HUDEP-2 (cell line): ENCODE measurements at regions not wholly inside any gene's neighbourhood (a gene's known extent, or its start where the extent isn't known, plus 50 kb on each side); places are given as distances from the start of the nearest gene placed in this dataset.

Experiments used
- DNase-seq, 76 experiments: peaks; one replicate each; lab custom pipeline; 2025; ENCODE audit not compliant: unreplicated experiment in 76 of 76; lab: John Stamatoyannopoulos, UW

DNA sequence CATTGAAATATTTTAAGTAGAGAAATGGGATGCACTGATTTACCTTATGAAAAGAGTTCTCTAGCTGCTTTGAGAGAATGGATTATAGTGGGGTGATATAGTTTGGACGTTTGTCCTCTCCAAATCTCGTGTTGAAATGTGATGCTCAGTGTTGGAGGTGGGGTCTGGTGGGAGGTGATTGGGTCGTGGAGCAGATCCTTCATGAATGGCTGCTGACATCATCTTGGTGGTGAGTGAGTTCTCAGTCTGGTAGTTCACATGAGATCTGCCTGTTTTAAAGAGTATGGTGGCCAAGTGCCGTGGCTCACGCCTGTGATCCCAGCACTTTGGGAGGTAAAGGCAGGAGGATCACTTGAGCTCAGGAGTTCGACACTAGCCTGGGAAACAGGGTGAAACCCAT, 58.7 kb upstream of the SH3RF3 start:
- no peak for DNase-seq

DNA sequence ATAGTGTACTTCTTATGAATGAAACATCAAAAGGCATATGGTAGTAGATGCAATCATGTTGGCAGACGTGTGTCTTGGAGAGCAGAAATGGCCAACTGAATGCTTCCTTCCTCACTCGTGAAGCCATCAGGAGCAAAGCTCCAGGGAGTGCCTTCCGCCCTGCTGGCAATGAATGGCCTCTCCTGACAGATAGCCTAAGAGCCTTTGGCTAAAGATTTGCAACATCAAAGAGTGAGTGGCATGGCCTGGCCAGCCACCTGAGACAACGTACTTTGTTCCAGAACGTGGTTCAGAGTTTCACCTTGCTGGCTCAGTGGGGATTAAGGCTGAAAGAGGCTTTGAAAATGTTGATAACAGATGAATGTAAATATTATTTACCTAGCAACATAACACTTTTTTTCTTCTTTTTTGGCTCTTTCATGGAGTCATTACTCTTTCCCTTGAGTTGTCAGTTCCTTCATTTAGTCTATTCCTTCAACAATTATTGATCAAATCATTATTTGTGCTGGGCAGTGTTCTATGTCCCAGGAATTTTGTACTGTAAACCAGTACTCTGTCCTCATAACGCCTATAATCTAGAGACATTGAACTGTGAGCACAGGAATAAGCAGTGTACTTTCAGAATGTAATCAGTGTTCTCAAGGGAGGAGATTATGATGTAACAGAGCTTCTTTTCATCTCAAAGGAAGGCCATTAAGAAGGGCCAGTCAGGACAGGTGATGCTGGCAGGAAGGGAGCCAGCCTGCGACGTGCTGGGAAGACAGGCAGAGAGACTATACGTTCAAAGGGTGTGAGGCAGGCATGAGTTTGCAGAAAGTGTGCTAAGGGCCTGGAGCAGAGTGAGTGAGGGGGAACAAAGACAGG, 59.4 kb upstream of the SH3RF3 start:
- DNase-seq = no peak

DNA sequence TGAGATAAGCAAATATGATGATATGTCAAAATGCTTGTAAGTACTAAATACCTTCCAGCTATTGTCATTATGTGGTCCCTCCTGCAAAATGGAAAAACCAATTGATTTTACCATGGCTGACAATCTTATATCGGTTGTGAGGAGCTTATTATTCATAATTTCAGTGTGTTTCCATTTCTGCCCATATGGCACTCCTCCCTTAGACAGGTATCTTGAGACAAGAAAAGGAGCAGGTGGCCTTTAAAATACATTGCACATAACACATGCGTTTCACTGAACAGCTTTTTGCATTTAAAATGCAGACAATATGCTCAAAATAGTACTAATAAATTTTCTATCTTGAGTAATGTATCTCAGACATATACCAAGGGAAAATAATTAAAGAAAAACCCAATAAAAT, 60.2 kb upstream of the SH3RF3 start:
- DNase-seq = no peak

DNA sequence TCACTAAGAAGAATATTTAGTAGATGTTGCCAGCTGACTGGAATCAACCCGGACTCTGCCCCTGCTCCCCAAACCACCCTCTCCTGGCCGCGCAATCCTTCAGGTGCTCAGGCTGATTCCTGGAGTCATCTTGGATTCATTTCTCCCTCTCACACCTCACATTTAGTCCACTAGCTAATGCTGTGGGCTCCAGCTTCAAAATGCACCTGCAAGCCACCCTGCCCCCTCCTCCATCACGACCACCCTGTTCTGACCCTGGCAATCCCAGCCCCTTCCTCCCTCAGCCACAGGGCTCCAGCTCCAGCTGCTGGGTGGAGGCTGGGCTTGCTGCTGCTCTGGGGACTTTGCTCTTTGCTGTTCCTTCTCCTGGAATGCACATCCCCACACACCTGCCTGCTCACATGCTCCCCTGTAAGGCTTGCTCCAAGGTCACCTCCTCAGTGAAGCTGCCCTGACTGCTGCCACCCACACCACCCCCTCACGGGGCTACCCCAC, 61.3 kb upstream of the SH3RF3 start:
- DNase-seq = no peak

DNA sequence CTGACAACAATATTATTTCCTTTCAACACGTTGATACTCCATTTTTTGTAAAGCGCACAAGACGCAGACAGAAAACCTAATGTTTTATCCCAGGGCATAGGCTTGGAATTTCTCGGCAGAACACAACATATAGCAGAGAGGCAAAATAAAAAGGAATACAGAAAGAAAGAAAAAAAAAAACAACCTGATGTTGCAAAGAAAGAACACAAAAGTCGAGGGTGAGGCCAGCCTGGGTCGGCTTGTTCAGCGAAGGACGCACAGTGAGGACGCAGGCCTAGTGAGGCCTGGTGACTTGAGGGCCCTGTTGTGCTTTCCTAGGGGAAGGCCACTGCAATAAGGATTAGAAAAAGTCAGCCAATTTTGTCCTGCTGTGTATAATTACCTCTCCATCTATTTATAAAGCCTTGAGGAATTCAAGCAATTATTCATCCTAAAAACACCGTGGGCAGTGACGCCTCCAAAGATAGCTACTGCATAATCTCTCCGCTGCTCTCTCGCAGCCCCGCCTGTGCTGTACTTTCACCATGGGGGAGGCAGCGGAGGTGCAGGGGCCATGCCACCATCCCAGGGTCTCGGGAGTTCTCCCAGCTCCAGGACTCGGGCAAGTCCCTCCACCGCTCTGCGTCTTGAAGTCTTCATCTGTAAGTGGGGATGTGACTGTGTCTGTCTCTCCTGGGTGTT, 61.9 kb upstream of the SH3RF3 start:
- DNase-seq = no peak

DNA sequence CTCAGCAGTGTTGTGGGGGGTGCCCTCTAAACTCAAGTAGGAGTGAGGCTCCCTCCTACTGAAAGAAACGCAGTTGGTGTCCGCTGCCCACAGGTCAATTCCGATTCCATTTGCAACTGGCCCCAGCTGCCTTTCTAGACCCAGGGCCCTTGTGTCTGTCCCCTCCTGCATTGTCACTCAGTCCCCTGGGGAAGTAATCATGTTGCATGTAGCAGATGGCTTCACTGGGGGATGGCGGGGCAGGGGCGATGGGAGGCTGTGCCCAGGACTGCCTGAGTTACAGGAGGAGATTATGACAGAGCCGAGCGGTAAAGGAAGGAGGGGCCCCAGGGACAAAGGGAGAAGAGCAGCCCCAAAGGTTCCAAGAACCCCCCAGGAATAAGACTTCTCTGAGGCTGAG, 62.5 kb upstream of the SH3RF3 start:
- DNase-seq = no peak

DNA sequence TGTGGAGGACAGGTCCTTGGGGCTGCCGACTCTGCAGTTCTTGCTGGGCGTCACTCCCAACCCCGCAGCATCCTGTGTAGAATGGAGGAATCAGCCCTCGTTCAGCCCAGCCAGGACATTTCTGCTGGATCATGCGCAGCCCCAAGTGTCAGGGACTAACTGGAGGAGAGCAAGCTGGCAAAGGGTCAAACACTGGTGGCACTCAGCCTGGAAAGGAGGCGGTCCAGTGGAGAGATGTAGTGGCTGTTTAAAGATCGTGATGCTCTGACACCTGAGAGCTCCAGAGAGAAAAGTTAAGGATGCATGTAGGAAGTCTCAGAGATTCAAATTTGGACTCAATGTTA, 63.6 kb upstream of the SH3RF3 start:
- DNase-seq = no peak

DNA sequence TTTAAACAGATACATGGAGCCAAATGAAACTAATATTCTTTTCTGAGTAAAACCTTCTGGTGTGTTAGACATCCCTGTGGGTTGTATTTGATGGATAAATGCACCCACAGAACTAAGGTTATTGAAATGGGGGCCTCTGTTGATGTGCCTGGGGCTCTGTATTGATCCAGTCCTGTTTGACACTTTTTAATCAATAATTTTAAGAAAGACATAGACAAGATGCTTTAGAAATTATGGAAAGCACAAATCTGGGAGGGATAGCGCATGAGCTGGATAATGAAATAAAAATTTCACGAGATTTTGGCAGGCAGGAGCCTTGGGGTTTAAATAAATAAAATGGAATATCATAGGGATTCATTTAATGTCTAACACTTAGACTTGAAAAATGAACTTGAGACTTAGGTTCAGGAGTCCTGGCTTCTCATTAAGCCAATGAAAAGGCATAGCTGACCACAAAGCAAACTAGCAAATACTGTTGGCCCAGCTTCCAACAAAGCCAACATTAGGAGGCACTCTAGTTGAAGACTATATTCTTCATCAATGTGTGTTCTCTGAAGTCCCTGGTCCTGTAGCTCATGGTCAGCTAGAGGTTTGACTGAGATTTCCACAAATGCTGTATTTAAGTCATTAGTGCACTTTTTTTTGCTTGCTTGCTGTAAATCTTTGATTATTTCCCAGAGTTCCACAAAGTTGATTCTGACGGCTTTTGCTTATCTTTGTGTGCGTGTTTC, 64.2 kb upstream of the SH3RF3 start:
- no peak for DNase-seq

DNA sequence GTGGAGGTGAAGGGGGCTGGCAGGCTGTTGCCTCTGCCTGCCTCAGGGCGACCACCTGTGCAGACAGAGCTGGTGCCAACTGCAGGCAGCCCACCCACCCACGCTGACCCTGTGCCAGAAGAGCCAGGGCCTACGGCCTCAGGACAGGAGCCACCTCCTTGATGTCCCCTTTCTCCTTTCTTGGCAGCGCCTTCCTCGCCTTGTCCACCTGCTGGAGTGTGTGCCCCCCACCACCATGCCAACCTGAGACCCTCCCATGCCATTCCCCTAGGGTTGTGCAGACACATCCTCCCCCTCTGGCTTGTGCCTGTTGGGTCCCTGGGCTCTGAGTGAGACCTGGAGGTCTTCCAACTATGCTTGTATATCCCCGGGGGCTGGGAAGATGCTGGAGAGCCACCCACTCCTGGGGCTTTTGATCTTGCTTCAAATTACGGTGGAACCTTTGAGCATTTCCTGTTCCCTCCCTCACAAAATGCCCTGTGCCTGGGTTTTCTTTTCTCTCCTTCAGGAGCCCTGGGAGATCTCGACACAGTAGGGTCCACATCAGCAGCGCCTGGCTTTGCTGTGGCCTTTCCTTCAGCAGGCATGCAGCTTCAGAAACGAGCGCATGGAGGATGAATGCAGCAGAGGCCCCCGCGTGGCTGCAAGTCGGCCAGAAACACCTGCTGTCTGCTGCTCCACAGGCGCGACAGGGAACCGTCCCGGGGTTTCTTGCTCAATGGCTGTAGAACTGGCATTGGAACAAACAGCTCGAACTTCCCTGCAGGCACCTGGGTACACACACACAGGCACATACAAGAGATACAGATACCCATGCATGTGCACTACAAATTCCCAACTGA, 65.9 kb upstream of the SH3RF3 start:
- no peak for DNase-seq

DNA sequence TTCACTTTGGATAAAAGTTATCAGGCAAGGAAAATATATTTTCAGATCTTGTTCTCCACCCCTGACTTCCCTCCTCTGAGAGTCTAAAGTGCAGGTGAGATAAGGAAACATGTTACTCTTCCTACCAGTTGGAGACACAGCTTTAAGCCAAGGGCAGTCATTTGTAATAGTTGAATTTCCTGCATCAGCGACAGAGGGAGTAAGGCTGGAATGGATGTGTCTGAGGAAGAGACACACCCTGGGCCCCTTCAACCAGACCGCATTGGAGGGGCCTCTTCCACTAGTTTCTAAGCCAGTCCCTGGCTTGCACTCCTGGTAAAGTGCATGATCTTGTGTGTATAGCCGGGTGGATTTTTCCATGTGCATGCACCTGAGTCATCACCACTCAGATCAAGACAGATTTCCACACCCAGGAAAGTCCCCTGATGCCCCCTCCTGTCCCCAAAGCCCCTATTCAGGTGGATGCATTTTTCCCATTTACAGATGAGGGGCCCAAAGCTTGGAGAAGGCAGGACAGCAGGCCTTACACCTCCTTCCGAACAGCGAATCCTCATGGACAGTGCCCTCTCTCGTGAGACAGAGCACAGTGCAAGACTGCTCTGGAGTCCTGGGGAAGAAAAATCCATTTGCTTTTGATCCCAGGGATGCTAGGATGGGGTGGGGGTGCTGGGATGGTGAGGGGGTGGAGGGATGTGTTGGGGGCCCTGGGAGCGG, 66.7 kb upstream of the SH3RF3 start:
- no peak for DNase-seq

DNA sequence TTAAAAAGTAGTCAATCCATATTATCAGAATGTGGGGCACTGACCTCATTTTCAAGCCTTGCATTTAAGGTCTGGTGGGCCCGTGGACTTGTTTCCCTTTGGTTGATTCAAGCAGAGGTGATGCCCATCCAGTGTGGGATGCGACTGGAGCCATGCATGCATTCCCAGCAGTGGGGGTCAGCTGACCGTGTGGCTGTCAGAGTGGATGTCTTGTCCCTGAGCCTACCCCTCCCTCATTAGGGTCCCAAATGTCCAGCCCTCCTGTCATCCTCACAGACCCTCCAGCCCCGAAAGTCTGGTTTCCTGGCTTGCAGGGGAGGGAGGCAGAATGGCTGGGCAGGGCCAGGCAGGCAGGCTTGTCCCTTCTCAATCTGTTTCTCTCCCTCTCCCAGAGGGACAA, 67.3 kb upstream of the SH3RF3 start:
- DNase-seq = no peak

DNA sequence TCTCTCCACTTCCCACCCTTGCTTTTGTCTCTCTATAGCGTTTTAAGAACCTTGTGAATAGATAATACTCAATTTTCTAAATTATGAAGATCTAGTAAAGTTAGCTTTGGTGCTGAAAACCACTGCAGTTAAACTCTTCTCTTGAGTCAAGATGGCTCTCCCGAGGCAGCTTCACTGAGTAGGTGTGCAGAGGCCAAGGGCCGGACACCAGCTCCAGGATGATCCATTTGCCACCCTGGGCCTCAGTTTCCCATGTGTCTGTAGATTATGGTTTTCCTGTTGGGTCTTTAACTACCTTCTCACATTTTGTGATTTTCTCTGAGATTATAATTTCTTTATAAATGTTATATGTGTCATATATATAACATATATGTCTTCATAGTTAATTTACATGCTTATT, 68.5 kb upstream of the SH3RF3 start:
- no peak for DNase-seq

DNA sequence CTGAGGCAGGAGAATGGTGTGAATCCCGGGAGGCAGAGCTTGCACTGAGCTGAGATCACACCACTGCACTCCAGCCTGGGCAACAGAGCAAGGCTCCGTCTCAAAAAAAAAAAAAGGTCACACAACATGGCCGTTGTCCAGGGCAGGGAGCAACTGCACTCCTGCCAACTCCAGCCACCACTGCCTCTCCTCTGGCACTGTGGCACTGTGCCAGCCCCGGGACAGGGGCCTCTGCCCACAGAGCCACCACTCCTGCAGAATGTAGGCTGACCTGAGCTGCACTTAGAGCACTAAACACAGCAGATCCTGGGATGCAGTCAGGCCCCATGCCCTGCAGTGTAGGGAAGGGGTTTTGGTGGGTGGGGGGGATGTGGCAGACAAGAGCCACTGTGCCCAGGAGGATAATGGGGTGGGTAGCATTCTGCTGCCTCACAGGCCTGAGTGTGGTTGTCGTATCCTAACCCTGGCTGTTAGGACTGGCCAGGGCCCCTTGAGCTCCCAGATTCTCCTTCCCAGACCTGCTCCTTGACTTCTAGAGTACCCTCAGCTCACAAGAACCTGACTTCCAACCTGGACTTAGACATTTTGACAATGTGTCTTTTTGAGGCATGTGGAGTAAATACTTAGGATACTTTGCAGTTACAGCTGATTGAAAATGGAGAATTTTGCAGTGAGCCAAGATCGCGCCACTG, 69.4 kb upstream of the SH3RF3 start:
- no peak for DNase-seq

DNA sequence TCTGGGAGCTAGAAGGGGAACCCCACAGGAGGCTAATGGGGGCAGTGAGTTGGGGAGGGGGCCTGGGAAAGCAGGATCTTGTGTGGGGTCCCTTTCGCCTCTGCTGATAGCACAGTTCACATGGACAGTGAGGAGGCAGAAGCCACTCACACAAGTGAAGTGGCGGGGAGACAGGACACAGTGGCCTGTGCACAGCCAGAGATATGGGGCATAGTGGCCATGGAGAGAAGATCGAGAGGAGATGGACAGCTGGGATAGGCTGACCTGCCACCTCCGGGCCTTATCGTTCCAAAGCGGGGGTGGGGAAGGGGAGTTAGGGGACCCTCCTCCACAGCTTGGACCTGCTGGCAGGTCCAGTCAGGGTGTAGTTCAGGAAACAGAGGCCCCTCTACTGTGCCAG, 69.8 kb upstream of the EDAR start:
- no peak for DNase-seq

DNA sequence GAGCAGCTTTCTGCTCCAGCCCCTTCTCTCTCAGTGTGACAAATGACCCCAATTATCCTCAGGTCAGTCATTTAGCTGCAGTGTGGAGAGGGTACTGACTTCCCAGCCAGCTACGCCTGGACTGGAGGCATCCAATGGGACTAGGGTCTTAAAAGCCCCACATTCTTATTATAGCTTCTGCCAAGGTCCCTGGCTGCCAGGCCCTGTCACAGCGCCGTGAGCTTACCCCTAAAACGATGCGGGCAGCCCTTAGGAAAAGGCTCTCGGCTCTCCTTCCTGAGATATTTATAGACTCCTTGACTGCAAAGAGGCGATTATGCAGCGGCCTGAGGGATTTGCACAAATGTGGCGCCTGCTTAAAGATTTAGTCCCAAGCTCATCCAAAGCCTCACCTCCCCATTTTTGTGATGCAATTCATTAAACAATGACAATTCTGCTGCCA, 69.2 kb upstream of the EDAR start:
- no peak for DNase-seq

DNA sequence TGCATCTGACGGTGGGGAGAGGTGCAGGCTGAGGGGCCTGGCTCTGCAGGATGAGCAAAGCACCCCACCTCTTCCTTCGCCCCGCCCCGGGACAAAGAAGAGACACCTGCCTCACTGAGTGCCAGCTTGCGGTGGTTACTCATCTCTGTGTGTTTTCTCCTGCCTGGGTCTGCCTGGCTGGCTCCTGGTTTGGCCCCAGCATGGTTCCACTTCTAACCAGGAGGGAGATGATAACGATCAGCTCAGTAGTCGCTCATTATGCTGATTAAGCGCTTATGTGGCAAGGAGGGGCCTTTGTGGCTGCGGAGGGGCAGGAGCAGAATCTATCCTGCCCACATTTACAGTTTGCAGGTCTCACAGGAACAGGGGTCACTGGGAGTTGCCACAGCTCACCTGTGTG, 68.7 kb upstream of the EDAR start:
- DNase-seq = no peak

DNA sequence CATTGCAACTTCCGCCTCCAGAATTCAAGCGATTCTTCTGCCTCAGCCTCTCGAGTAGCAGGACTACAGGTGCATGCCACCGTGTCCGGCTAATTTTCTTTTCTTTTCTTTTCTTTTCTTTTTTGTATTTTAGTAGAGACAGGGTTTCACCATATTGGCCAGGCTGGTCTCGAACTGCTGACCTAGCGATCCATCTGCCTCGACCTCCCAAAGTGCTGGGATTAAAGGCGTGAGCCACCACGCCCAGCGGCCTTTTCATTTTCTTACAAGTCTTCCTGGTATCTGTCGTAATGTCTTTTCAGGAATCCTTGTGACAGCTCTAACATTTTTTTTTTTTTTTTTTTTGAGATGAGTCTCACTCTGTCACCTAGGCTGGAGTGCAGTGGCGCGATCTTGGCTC, 66.4 kb upstream of the EDAR start:
- no peak for DNase-seq

DNA sequence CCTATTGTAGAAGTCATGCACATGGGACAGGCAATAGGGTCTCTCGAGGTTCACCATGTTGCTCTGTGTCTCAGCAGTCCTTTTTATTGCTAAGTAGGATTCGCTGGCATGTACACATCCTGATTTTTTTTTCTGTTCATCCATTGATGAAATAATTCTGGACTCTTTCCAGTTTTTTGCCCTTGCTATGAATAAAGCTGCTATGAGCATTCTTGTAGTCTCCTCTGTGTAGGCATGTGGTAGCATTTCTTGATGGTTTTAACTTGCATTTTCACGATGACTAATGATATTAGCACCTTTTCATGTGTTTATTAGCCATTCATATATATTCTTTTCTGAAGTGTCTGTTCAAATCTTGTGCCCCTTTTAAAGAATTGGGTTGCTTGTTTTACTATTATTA, 65.8 kb upstream of the EDAR start:
- no peak for DNase-seq

DNA sequence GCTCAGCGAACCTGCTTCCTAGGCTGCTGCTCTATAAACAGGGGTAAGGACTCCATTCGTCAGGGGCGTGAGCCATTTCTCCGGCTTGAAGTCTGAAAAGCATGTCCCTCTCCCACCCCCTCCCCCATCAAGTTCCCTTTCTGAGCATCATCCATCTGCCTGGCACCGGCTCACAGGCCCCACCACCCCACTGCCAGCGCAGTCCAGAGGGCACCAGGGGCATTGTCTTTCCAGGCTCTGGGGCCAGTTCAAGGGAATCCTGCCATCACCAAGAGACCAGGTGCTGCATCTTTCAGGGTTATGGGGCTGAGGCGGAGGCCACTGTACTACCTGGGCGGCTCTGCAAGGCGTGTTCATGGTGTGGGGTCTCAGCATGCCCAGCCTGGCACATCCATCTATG, 64.7 kb upstream of the EDAR start:
- no peak for DNase-seq

DNA sequence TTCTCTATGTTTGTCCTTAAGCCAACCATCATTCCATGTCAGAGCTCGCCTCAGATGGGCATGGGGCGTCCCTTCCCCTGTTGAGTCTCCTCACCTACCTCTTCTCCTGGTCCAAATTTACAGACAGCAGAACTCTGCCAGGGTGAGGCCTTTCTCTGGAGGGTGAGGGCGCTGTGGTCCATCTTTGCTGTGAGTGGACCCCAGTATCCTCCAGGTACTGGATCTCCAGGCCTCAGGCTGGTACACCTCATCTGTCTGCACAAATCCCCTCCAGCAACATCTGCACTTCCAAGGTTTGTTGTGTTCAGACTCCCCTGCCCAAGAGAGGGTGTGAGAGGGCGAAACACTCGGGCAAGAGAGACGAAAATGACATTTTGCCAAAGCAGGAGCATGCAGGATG, 63.9 kb upstream of the EDAR start:
- DNase-seq = no peak
